HG02610 (cell line): ENCODE measurements at regions not wholly inside any gene's neighbourhood (a gene's known extent, or its start where the extent isn't known, plus 50 kb on each side); places are given as distances from the start of the nearest gene placed in this dataset.

Source experiments
- ATAC-seq: cut with Tn5 transposase; IDR thresholded peaks from one replicate; pipeline ENCODE4 v1.9.1; 2021; ENCODE audit warnings: mild to moderate bottlenecking, moderate library complexity; ENCODE audit not compliant: unreplicated experiment

- ATAC-seq = no peak
Measured at GRCh38 chr15:98412852-98413251, 235.5 kb upstream of the IGF1R start.

GRCh38 chr15:98413933-98414546 lies 234.3 kb upstream of the IGF1R start:
- ATAC-seq = no peak

- ATAC-seq = no peak
Measured at GRCh38 chr15:98416222-98416855, 232.0 kb upstream of the IGF1R start.

GRCh38 chr15:98417346-98417745 lies 231.0 kb upstream of the IGF1R start:
- ATAC-seq = no peak

- no peak for ATAC-seq
Measured at GRCh38 chr15:98418122-98418521, 230.2 kb upstream of the IGF1R start.

- ATAC-seq = no peak
Measured at GRCh38 chr15:98419173-98419780, 229.1 kb upstream of the IGF1R start.

GRCh38 chr15:98420837-98421236 lies 227.5 kb upstream of the IGF1R start:
- ATAC-seq = no peak

- ATAC-seq = peak; percentile 68
Measured at GRCh38 chr15:98421419-98422129, 226.8 kb upstream of the IGF1R start.

GRCh38 chr15:98422130-98422478 lies 226.2 kb upstream of the IGF1R start:
- ATAC-seq = no peak

GRCh38 chr15:98425173-98425572 lies 223.2 kb upstream of the IGF1R start:
- no peak for ATAC-seq

- no peak for ATAC-seq
Measured at GRCh38 chr15:98427321-98427720, 221.0 kb upstream of the IGF1R start.

GRCh38 chr15:98428253-98428989 lies 219.9 kb upstream of the IGF1R start:
- ATAC-seq = peak; percentile 87

- no peak for ATAC-seq
Measured at GRCh38 chr15:98431171-98431570, 217.2 kb upstream of the IGF1R start.

- ATAC-seq = no peak
Measured at GRCh38 chr15:98433346-98433745, 215.0 kb upstream of the IGF1R start.

- ATAC-seq = no peak
Measured at GRCh38 chr15:98433856-98434255, 214.5 kb upstream of the IGF1R start.

GRCh38 chr15:98437752-98438151 lies 210.6 kb upstream of the IGF1R start:
- no peak for ATAC-seq

GRCh38 chr15:98438326-98438725 lies 210.0 kb upstream of the IGF1R start:
- no peak for ATAC-seq

- ATAC-seq = no peak
Measured at GRCh38 chr15:98438907-98439306, 209.4 kb upstream of the IGF1R start.

- no peak for ATAC-seq
Measured at GRCh38 chr15:98439523-98439942, 208.8 kb upstream of the IGF1R start.

GRCh38 chr15:98440917-98441316 lies 207.4 kb upstream of the IGF1R start:
- peak; percentile 51 for ATAC-seq

- ATAC-seq = no peak
Measured at GRCh38 chr15:98441599-98441998, 206.7 kb upstream of the IGF1R start.
